GM19025 (cell line): ENCODE measurements at regions not wholly inside any gene's neighbourhood (a gene's known extent, or its start where the extent isn't known, plus 50 kb on each side); places are given as distances from the start of the nearest gene placed in this dataset.

Experiments
- ATAC-seq: cut with Tn5 transposase; IDR thresholded peaks from one replicate; pipeline ENCODE4 v1.9.1; 2021; ENCODE audit warnings: mild to moderate bottlenecking, low read depth, moderate library complexity; ENCODE audit not compliant: unreplicated experiment

GRCh38 chr6:23329086-23329485, 759.7 kb downstream of the HDGFL1 start:
- ATAC-seq: no peak

GRCh38 chr6:23330632-23331031, 761.3 kb downstream of the HDGFL1 start:
- no peak for ATAC-seq

DNA sequence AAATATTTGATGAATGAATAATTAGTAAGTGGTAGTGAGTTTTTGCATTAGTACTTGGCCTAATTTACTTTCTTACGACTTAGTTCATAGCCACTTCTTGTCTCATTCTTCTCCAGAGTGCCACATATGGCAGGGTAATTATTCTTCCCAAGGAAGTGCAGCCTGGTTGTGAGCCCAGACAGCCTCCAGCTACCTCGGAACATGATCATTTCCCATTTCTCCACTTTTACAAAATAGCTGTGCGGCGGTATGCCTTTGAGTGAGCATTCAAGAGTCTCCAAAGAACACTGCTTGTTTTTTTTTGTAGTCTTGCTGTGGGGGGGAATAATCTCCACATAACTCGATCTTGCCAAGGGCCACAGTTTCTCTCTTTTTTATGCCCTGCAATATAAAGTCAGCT, 765.0 kb downstream of the HDGFL1 start:
- no peak for ATAC-seq

GRCh38 chr6:23335894-23336293, 766.5 kb downstream of the HDGFL1 start:
- ATAC-seq: no peak

DNA sequence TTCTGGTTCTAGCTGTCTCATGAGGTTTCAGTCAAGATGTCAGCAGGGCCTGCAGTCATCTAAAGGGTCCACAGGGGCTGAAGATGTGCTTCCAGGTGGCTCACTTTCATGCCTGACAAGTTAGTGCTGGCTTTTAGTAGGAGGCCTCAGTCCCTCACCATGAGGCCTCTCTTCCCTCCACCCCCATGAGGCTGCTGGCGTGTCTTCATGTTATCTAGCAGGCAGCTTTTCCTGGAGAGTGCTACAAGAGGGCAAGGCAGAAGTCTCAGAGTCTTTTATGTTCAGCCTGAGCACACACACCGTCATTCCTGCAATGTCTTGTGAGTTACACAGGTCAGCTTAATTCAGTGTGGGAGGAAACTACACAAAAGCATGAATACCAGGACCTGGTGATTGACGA, 769.9 kb downstream of the HDGFL1 start:
- ATAC-seq: no peak

- ATAC-seq: no peak
Measured at GRCh38 chr6:23340271-23340670, 770.9 kb downstream of the HDGFL1 start.

- ATAC-seq: no peak
Measured at GRCh38 chr6:23343610-23344306, 774.4 kb downstream of the HDGFL1 start.

- ATAC-seq: no peak
Measured at GRCh38 chr6:23348185-23348584, 777.8 kb upstream of the NRSN1 start.

DNA sequence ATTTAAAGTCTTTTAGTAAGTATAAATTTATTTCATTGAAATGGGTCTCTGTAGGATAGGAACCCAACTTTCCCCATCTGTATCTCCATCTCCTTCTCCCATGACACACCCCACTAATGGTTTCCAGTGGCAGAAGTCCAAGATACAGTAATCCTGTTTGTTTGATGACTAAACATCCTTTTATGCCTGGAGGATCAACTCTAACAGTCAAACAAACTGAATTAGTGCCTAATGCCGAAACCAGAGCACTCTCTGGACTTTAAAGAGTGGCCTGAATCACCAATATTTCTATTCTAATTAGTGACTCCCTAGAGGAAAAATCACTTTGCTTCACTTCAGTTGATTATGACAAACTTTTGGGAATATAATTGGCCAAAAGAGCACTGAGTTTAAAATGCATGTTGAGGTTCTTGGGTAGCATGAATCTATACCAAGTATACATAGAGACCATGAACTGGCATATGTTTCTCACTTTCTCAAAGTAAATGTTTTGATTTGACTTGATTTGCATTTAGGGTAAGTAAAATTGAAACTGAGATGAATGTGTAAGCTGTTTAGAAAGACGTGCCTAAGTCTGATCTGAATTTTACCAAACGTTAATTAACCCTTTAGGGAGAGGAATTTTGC, 776.4 kb upstream of the NRSN1 start:
- ATAC-seq: no peak

DNA sequence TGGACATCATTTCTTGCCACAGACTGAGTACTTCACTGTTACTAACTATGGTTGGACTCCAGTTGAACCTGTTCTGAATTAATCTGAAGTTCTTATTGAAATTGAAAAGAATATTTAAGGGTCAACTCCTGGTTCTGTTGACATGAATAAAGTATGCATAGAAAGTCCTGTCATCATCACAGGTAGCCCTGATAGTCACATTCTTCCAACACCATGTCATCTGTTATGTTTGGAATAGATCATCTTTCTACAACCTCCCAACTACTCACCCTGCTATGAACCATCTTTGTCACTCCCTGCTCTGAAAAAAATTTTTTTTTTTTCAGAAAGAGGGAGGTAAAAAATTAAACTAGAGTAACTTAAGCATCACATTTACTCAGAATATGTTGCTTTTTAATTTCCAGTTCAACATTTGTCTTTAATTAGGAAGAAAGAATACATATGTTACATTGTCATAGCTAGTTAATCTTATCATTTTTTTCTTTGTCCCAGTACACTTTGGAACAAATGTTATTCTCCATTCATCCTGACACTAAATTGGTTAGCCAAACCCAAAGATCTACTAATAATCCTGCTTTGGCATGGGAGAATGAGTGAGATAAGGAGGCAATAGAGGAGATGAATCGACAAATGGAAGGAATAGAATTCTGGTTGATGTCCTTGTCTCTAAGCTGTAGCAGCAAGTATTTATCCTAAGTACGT, 775.1 kb upstream of the NRSN1 start:
- ATAC-seq: no peak

DNA sequence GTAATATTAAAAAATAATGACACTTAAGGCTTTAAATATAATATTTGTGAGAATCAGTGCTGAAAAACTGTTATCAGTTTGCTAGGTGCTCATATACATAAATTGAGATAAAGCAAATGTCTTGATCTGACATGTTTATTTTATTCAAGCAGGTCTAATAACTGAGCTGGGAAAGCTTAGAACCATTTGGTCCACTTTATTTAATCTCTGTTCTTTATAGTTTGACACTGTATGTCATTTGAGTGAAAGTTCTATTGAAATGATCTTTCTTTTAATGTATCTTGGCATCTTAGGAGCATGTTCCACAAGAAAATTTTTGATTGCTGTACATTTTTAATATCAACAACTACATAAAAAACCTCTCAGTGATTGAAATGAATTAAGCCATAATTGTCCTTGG, 772.0 kb upstream of the NRSN1 start:
- ATAC-seq: no peak

DNA sequence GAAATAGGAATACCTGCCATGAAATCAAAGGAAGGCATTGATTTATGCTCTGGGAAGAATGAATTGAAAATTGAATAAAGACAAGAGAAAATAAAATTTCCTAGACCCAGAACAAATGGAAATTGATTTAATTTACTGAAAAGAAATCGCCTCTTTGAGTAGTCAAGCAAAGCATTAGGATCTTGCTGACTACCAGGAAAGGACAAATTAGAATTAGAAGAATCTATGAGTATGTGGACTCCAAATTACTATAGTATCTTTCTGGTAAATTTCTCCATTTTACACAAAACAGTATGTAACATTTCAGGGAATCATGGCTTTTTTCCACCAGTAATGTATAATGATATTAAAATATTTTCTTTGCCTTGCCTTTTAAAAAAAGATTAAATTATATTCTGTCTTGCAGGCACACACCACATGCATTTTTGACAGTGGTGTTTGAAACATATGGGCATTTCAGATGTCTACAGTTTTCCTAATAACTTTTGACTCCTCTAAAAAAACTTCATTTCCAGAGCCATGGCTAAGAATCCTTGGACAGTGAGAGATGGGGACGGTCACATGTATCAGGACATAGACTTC, 768.7 kb upstream of the NRSN1 start:
- ATAC-seq: no peak

DNA sequence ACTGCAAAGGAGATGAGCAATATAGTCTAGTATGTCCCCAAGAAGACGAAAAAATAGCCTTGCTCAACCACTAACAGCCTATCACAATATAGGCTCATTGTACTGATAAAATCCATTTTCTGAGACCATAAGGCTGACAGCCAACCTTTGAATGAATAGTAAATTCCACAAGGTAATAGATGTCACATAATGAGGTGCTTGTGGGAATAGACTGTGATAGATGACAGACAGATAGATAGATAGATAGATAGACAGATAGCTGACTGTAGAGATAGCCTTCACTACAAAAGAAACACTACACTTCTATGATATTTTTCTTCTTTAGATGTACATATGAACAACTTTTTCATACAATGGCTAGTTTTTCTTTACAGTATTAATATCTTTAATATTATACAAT, 760.3 kb upstream of the NRSN1 start:
- no peak for ATAC-seq

DNA sequence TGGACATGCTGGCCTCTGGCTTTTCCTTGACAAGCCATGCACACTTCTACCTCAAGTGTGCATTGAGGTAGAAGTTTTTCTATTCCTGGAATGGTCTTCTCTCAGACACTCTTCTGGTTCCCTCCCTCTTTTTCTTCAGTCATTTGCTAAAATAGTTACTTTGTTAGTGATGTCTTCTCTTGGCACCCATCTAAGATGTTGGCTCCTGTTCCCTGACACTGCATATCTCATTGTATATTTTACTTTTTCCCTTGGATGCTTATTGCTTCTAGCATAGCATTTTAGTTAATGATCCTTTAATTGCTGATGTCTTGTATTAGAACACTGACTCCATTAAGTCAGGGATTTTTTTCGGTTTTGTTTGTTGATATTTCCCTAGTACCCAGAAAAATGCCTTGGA, 758.7 kb upstream of the NRSN1 start:
- ATAC-seq: no peak

- no peak for ATAC-seq
Measured at GRCh38 chr6:23368557-23368956, 757.5 kb upstream of the NRSN1 start.

- no peak for ATAC-seq
Measured at GRCh38 chr6:23370051-23370450, 756.0 kb upstream of the NRSN1 start.

- ATAC-seq: no peak
Measured at GRCh38 chr6:23371132-23371915, 754.7 kb upstream of the NRSN1 start.

DNA sequence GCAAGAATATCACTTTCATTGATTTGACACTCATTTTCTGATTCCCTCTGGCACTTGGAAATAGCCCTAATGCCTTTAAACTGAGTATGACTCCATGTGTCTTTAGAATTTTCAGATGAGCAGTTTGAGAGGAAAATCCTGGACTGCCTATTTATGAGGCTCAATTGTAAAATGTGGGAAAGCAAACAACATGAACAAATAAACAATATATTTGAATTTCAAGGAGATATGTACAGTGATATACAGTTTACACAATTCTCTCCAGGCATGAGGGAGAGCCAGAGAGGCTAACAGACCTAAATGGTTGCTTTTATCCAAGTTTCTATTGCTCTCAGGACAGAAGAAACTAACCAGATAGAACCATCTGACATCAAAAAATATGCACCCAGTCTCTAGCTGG, 748.2 kb upstream of the NRSN1 start:
- ATAC-seq: no peak

- no peak for ATAC-seq
Measured at GRCh38 chr6:23380465-23380864, 745.5 kb upstream of the NRSN1 start.

GRCh38 chr6:23388086-23388783, 737.8 kb upstream of the NRSN1 start:
- no peak for ATAC-seq
